Suprapubic skin (tissue), 4 donors: ENCODE measurements at regions not wholly inside any gene's neighbourhood (a gene's known extent, or its start where the extent isn't known, plus 50 kb on each side); places are given as distances from the start of the nearest gene placed in this dataset.
A peak's percentile ranks its signal among the peaks of the same experiment; 100 is the strongest.

Source experiments
- DNase-seq, 2 donors: peaks; one replicate each; pipeline ENCODE4 v3.0.0-alpha.2; 2019; ENCODE audit warnings: low spot score in 2 of 2
- H3K27ac ChIP-seq: fragments of 200-600 bp; sonication (generic); one replicate; pipeline ENCODE4 v1.5.1; 2019
- H3K27me3 ChIP-seq: fragments of 200-600 bp; sonication (generic); one replicate; pipeline ENCODE4 v1.5.1; 2019
- H3K36me3 ChIP-seq: fragments of 200-600 bp; sonication (generic); one replicate; pipeline ENCODE4 v1.5.1; 2019
- H3K4me1 ChIP-seq: fragments of 200-600 bp; sonication (generic); one replicate; pipeline ENCODE4 v1.5.1; 2019
- H3K4me3 ChIP-seq: fragments of 200-600 bp; sonication (generic); one replicate; pipeline ENCODE4 v1.5.1; 2019; ENCODE audit warnings: mild to moderate bottlenecking
- H3K9me3 ChIP-seq: fragments of 200-600 bp; sonication (generic); one replicate; pipeline ENCODE4 v1.5.1; 2019
- CTCF ChIP-seq, 2 donors: fragments of 200-600 bp in 1 of 2; fragments of 450-650 bp in 1 of 2; sonication (generic) in 1 of 2; IDR thresholded peaks; one replicate each; pipeline ENCODE4 v1.5.1; 2016 to 2019; ENCODE audit warnings: antibody characterized with exemption in 2 of 2, mild to moderate bottlenecking in 1 of 2, moderate library complexity in 1 of 2
- EP300 ChIP-seq: sonication (generic); formaldehyde crosslinking; IDR thresholded peaks from one replicate; pipeline ENCODE4 v1.6.1; 2017; ENCODE audit warnings: antibody characterized with exemption
- POLR2A ChIP-seq, 2 donors: fragments of 450-650 bp; IDR thresholded peaks; one replicate each; pipeline ENCODE4 v1.6.1; 2017; ENCODE audit warnings: antibody characterized with exemption in 2 of 2, mild to moderate bottlenecking in 2 of 2, moderate library complexity in 2 of 2
- POLR2AphosphoS5 ChIP-seq, 3 donors: sonication (generic); formaldehyde crosslinking; IDR thresholded peaks; one replicate each; pipeline ENCODE4 v1.6.1; 2017; ENCODE audit warnings: antibody characterized with exemption in 3 of 3
- WGBS: methylation state at CpG from one replicate; pipeline ENCODE4 v1.1.5; 2018; 5-methylcytosine and 5-hydroxymethylcytosine counted together

- no peaks in the 10 kb centered on the region for H3K27me3 ChIP-seq
- H3K9me3 ChIP-seq = no peaks in the 10 kb centered on the region
- no peak overlapping the region for H3K4me3 ChIP-seq
- no peak for TF ChIP-seq POLR2AphosphoS5 (IDR thresholded peaks at IDR 0.05)
- TF ChIP-seq POLR2A (IDR thresholded peaks at IDR 0.05) = no peak
- no peak for TF ChIP-seq CTCF (IDR thresholded peaks at IDR 0.05)
- no peak for TF ChIP-seq EP300
- WGBS = 82% methylated on average over 4 of the region's 4 CpGs
- DNase-seq = no peak
- no peak overlapping the region for H3K27ac ChIP-seq
- H3K36me3 ChIP-seq = no peaks in the 10 kb centered on the region
- peaks cover 10% of the 10 kb centered on the region for H3K4me1 ChIP-seq
These were observed 128.4 kb upstream of the NPVF start for GRCh38 chr7:25356534-25357151.

DNA sequence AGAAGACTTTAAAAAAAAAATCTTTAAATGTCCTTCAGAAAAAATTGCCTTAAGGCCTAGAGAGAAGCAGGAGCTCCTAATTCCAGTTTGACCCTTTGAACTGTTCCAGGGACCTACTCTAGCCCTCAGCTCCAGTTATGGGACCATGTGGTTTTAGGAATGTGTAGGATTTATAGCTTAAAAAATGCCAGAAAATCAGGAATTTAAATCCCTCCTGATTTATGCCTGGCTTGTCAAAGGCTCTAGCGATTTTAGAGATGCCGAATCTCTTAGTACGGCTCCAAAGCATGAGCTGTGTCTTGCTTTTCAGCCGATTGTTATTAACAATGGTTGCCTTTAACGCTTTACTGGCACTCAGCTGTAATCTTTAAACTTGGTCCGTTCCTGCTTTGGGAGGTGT, 130.6 kb upstream of the NPVF start:
- Histone ChIP-seq H3K36me3 (no peaks in the 10 kb centered on the region), H3K4me3 (no peak overlapping the region), H3K27ac (no peak overlapping the region), H3K4me1 (peaks cover 10% of the 10 kb centered on the region), H3K27me3 (no peaks in the 10 kb centered on the region), H3K9me3 (no peaks in the 10 kb centered on the region)
- TF ChIP-seq POLR2A (IDR thresholded peaks at IDR 0.05) (no peak), CTCF (IDR thresholded peaks at IDR 0.05) (no peak), POLR2AphosphoS5 (IDR thresholded peaks at IDR 0.05) (no peak), EP300 (no peak)
- no peak for DNase-seq
- WGBS = 64% methylated on average over 6 of the region's 6 CpGs

GRCh38 chr7:25359471-25360059, 131.3 kb upstream of the NPVF start:
- Histone ChIP-seq H3K9me3 (no peaks in the 10 kb centered on the region), H3K36me3 (no peaks in the 10 kb centered on the region), H3K27me3 (no peaks in the 10 kb centered on the region), H3K4me3 (no peak overlapping the region), H3K4me1 (peaks cover 10% of the 10 kb centered on the region), H3K27ac (no peak overlapping the region)
- no peak for TF ChIP-seq CTCF (IDR thresholded peaks at IDR 0.05)
- TF ChIP-seq EP300 = no peak
- no peak for TF ChIP-seq POLR2A (IDR thresholded peaks at IDR 0.05)
- TF ChIP-seq POLR2AphosphoS5 (IDR thresholded peaks at IDR 0.05) = no peak
- no peak for DNase-seq
- 21% methylated on average over 9 of the region's 9 CpGs for WGBS

- Histone ChIP-seq H3K36me3 (no peaks in the 10 kb centered on the region), H3K27me3 (no peaks in the 10 kb centered on the region), H3K4me1 (peaks cover 10% of the 10 kb centered on the region), H3K9me3 (no peaks in the 10 kb centered on the region), H3K27ac (peak overlapping the region; percentile 8), H3K4me3 (no peak overlapping the region)
- no peak for DNase-seq
- WGBS = 63% methylated on average over 2 of the region's 2 CpGs
- TF ChIP-seq POLR2AphosphoS5 (IDR thresholded peaks at IDR 0.05) = no peak
- no peak for TF ChIP-seq CTCF (IDR thresholded peaks at IDR 0.05)
- TF ChIP-seq EP300 = no peak
- no peak for TF ChIP-seq POLR2A (IDR thresholded peaks at IDR 0.05)
These were observed 132.2 kb upstream of the NPVF start for GRCh38 chr7:25360451-25360850.

DNA sequence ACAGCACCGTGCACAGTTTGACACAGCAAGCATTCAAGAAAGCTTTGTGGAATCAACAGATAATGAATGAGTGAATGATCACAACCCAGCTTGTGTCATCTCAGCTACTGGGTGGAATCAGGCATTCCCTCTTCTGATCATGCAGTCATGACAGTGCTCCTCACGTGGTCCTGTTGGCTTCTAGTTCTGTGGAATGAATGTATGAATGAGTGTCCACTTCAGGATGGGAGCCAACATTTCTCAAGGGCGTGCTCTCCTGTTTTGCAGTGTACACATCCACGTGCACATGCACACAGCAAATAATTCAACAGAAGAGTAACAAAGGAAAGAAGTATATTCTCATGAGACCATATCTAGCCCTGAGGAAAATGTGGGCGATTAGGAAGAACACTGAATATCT, 133.1 kb upstream of the NPVF start:
- TF ChIP-seq EP300 (no peak), CTCF (IDR thresholded peaks at IDR 0.05) (no peak), POLR2A (IDR thresholded peaks at IDR 0.05) (no peak), POLR2AphosphoS5 (IDR thresholded peaks at IDR 0.05) (no peak)
- Histone ChIP-seq H3K9me3 (no peaks in the 10 kb centered on the region), H3K27ac (no peak overlapping the region), H3K4me1 (peaks cover 10% of the 10 kb centered on the region), H3K27me3 (no peaks in the 10 kb centered on the region), H3K4me3 (no peak overlapping the region), H3K36me3 (no peaks in the 10 kb centered on the region)
- DNase-seq = peak in 1 of 2 donors; percentile 72
- WGBS = 79% methylated on average over 5 of the region's 5 CpGs
